SK-N-SH treated with all-trans-retinoic acid at 6 μM for 48 hours (cell line): ENCODE measurements at regions not wholly inside any gene's neighbourhood (a gene's known extent, or its start where the extent isn't known, plus 50 kb on each side); places are given as distances from the start of the nearest gene placed in this dataset.

Source experiments
- CSDC2 ChIP-seq: fragments of 250-450 bp; sonication (Bioruptor Pico); IDR thresholded peaks from 2 replicates; pipeline ENCODE4 v1.5.0; 2020; ENCODE audit warnings: mild to moderate bottlenecking, moderate library complexity
- ISL1 ChIP-seq: fragments of 250-450 bp; sonication (Bioruptor Pico); IDR thresholded peaks from 2 replicates; pipeline ENCODE4 v2.1.2; 2022; ENCODE audit warnings: mild to moderate bottlenecking, moderate library complexity
- PPARA ChIP-seq: fragments of 250-450 bp; sonication (Bioruptor Pico); IDR thresholded peaks from 2 replicates; pipeline ENCODE4 v1.5.0; 2020; ENCODE audit warnings: mild to moderate bottlenecking, borderline replicate concordance
- TF ChIP-seq, protein P1 (sequence below): fragments of 250-450 bp; sonication (Bioruptor Pico); IDR thresholded peaks from 2 replicates; pipeline ENCODE4 v1.5.1; 2020; ENCODE audit warnings: low read depth, mild to moderate bottlenecking, moderate library complexity

DNA sequence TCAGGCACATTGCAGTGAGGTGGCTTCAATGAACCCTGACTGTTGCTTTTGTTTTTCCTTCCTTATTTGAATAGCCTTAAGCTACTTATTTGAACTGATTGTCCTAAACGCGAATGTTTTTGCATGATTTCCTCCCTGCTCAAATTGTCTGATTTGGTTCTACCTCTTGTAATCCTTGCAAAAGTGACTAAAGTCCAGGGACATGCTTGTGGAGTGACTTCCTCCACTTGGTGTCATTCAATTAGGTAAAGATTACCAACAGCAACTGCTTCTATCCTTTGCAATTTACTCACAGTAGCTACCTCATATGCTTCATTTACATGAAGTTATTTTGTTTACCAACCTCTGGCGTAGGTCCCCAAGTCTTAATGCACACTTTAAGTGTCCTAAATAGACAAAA lies 295.9 kb upstream of the TMEM229A start:
- no peak for TF ChIP-seq CSDC2 (CRISPR knock-in tag)
- TF ChIP-seq ISL1 (CRISPR knock-in tag) = no peak
- TF ChIP-seq, protein P1, sequence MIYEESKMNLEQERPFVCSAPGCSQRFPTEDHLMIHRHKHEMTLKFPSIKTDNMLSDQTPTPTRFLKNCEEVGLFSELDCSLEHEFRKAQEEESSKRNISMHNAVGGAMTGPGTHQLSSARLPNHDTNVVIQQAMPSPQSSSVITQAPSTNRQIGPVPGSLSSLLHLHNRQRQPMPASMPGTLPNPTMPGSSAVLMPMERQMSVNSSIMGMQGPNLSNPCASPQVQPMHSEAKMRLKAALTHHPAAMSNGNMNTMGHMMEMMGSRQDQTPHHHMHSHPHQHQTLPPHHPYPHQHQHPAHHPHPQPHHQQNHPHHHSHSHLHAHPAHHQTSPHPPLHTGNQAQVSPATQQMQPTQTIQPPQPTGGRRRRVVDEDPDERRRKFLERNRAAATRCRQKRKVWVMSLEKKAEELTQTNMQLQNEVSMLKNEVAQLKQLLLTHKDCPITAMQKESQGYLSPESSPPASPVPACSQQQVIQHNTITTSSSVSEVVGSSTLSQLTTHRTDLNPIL (CRISPR knock-in tag) = no peak
- no peak for TF ChIP-seq PPARA (CRISPR knock-in tag)
